HG02571 (cell line): ENCODE measurements at regions not wholly inside any gene's neighbourhood (a gene's known extent, or its start where the extent isn't known, plus 50 kb on each side); places are given as distances from the start of the nearest gene placed in this dataset.

Experiments used
- ATAC-seq: cut with Tn5 transposase; IDR thresholded peaks from one replicate; pipeline ENCODE4 v1.9.1; 2021; ENCODE audit warnings: mild to moderate bottlenecking, moderate library complexity; ENCODE audit not compliant: unreplicated experiment

GRCh38 chr1:228914700-228915099 lies 179.4 kb downstream of the RHOU start:
- ATAC-seq: no peak

DNA sequence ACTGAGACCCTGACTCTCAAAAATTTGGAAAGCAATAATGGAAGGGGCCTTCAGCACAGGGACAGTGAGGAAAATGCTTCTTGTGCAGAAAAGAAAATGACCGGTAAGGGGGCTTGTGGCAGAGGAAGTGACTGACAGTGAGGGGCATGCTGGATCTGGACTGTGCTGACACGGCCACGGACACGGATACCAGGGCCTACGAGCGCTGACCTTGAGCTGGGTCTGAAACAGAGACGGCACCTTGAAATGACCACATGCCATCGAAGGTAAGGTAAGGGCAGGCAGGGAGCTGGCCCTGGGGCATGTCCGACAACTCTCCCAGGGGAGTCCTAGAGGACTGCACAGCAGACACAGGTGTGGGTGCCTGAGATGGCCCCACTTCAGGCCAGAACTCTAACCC lies 182.1 kb downstream of the RHOU start:
- ATAC-seq: no peak

DNA sequence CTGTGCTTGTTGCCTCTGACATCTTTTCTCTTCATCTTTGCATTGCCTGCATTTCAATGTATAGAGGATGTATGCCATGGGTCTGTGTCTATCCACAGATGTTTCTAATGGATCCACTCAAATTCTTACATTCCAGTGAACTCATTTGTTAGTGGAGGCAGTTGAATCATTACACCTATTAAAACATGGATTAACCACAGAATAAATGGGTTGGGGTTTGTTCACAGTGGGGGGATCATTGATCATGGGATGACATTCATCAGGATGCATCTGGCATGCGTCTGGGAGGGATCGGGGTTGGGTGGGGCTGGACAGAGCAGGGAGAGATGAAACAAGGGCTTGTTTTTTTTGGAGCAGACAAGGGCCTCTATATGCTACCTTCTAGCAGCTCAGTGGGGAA lies 182.5 kb downstream of the RHOU start:
- ATAC-seq: no peak

- no peak for ATAC-seq
These were observed 183.1 kb downstream of the RHOU start for GRCh38 chr1:228918335-228918734.

DNA sequence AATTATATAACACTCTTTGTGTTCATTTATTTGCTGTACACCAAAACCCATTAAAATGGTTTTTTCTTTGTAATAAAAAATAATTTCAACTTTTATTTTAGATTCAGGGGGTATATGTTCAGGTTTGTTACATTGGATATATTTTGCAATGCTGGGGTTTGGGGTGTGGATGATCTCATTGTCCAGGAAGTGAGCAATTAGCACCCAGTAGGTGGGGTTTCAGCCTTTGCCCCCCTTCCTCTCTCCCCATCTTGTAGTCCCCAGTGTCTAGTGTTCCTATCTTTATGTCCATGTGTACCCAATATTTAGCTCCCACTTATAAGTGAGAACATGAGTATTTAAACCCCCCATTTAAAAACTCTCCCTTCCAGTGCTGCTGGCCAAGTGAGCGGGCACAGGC lies 184.6 kb downstream of the RHOU start:
- no peak for ATAC-seq

GRCh38 chr1:228920831-228921230 lies 185.6 kb downstream of the RHOU start:
- no peak for ATAC-seq

DNA sequence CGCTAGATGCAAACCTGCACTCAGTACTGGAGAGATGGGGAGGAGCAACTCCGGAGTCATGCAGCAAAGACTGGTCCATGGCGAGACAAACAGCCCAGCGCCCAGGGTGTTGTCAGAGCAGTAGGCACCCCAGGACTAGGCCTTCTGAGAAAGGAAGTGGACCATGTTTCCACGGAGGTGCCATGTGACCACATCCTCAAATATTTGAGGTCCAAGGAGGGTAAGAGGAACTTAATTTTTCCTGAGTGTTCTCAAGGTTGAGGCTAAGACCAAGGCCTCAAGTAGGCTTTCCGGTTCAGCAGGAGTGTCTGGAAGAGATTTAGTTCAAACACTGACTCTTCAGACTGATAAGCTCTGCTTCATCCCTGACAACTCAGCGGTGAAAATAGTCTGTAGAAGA lies 186.2 kb downstream of the RHOU start:
- no peak for ATAC-seq

DNA sequence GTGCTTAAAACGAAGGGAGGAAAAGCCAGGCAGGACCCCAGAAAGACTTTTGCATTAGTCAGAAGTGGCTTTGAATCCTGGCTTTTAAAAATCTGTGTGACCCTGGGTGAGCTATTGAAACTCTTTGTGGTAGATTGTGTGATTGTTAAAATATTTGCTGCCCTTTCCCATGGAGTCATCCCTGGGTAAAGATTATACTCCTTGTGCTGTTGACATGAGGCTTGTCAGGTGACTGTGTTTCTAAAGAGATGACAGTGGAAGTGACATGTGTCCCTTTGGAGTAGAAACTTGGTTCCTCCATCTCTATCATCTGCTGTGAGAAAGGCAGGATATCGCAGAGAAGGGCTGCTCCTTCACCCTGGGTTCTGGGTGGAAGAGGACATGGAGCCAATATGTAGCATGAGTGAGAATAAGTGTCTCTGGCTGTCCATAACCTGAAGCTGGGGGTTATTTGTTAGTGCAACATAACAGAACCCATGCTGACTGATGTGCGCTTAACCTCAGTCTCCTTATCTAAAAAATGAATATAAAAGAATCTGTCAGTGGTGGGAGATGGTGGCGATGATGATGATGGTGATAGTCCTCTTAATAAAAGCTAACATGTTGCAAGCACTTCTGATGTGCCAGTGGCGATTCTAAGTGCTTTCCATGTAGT lies 187.6 kb downstream of the RHOU start:
- no peak for ATAC-seq

DNA sequence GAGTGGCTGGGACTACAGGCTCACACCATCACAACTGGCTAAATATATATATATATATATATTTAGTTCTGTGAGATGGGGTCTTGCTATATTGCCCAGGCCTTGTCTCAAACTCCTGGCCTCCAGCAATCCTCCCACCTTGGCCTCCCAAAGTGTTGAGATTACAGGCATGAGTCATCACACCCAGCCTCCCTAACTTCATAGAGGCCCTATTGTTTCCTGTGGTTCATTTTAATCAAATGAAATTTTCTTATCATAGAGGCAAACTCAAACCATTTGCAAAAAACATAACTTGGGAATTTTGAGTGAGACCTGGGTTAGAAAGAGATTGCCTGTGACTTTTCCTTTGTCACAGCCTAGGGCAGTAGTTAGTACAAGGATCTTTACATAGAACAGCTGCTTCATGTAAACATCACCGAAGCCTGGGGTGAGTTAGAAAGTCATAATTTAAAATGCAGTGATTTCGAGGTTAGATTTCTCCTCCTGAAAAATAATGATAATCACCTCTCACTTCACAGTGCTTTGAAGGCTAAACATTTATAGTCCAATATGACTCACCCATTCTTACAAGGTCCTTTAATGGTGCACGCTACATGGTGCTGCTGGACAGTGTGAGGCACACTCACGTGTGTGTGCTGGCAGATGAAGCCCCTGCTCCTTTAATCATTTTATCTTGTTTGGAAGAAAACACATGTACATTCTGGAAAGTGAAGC lies 188.9 kb downstream of the RHOU start:
- no peak for ATAC-seq

- no peak for ATAC-seq
These were observed 190.4 kb downstream of the RHOU start for GRCh38 chr1:228925691-228926090.

DNA sequence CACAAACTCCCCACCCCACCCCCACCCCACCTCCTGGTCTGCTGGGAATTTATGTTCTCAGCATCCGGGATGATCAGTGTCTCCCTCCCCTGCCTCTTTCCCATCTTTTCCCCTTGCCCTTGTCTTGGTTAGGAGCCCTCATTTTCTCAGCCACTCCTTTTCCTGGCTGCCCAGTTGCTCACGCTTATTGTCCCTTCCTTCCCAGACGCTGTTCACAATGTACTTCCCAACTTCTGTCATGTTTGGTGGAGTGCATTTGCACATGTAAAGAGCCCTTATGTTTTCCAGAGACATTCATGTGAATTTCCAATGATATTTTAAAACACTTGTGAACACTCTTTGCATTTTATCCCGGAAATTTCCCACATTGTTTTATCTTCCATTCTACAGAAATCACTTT lies 192.1 kb downstream of the RHOU start:
- ATAC-seq: no peak

DNA sequence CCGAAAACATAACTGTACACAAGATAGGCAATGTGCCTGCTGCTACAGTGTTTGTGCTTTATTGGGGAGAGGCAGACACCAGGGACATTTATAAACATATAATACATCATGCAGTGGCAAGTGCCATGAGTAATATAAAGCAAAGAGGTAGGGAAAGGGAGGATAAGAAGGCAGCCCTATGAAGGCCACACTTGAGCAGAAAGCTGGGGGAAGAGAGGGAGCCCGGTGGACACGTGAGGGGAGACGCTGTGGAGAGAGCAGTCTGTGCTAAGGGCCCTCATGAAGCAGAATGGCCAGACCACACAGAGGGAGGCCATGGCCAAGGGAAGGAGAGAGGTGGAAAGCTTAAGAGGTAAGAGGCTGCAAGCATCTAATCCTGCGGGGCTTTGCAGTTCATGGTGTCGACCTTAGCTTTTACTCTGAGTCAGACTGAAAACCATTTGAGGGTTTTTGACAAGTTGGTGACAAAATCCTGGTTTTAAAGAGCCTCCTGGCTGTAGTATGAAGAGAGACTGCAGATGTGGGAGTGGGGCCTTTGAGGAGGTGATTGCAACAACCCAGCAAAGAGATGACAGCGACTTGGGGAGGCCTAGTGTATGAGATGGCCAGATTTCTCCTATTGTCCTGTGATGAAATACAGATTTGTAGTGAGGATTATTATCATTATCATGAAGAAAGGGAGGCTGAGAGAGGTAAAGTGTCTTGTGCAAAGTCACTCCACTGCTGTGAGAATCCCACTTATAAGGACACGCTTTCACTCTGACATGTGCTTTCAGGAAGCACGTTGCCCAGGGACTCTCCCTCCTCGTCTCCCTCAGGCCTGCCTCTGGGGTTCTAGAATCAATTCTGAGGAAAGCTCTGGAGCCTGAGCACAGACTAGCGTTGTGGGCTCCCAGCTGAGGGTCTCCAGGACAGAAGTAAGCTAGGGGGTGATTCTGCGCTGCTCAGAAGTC lies 192.9 kb downstream of the RHOU start:
- ATAC-seq: no peak

- no peak for ATAC-seq
These were observed 194.3 kb downstream of the RHOU start for GRCh38 chr1:228929476-228930027.

DNA sequence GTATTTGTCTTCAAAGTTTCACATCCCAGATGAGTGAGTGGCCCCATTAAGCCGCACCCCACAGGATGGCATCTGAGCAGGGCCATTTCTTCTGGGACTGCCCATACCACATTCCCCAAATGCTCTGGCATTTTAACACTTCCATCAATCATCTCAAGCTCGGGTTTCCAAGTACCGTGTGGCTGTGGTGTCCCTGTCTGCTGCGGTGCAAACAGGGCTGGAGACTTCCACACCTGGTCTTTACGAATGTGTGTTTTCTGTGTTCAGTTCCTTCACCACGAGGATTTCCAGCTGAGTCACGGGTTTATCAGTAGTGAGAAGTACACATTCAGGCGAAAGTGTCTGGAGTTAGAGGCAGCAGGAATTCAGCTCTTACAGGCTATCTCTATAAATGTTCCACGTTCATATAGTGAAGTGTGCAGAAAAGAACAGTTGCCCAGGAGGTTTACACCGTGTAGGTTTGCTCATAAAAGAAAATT lies 195.2 kb downstream of the RHOU start:
- ATAC-seq: no peak

DNA sequence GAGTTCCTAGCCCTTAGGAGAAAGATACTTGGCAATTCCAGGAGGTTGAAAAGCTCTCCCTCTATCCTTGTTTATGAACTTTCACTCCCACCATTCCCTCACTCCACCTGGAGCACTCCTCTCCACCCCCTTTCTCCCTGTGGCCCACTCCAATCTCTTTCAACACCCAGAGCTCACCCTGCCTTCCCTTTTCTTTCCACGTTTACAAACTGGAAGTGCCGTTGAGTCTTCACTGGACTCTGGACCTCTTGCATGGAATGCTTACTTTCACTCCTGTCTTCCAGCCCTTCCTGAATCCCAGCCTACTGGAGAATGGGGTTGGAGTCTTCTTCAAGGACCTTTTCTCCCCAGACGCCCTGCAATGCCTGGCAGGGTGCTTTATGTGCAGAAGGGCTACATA lies 198.5 kb downstream of the RHOU start:
- ATAC-seq: no peak

DNA sequence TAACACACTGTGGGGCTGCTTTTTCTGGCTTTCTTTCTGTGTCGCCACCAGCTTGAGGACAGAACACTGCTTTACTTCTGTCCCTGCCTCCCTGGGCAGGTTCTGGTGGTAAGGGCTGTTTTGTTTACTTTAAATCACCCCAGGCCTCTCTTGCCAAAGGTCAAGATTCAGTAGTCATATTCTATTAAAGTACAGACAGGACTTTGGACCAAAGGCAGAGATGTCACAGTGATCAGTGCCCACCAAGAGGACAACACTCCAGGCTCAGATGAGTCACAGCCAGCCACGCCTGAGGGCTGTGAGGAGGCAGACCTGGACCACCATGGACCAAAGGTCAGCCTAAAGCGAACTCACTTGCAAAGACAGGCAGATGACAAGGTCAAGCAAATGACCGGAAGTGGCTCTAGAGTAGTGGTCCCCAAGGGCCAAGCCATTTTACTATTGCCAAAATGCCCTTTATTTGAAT lies 200.0 kb downstream of the RHOU start:
- no peak for ATAC-seq

GRCh38 chr1:228935855-228936727 lies 200.8 kb downstream of the RHOU start:
- no peak for ATAC-seq

DNA sequence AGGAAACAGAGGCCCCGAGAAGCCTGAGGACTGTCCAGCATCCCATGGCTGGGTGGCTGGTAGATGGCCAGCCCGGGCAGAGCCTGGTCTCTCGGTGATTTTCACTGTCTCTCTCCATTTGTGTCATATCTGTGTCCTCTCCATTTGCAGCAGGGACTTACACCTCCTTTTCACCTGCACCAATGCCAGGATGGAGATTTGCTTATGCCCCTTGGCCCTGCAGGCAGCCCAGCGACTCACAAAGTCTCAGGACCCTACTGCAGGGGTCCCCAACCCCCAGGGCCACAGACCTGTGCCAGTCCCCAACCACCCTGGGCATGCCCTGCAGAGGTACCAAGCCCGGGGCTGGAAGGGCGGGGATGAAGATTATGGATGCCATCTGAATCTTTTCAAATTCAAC lies 201.6 kb downstream of the RHOU start:
- ATAC-seq: no peak

DNA sequence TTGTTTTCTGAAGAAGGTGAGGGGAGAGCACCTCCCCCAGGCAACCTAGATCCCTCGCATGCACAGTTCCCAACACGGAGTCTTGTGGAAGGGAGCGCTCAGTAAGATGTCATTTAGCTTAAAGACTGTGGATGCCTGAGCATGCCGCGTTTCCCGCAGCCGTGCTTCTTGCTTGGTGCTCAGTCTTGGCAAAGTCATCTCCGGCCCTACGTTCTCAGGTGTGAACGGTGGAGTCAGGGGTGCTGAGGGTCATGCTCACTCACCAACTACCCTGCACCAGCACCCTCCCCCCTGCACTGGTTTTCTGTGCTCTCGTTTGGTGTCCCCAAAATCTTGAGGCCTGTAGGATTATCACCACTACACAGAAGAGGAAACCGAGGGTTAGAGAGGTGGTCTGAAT lies 202.1 kb downstream of the RHOU start:
- ATAC-seq: no peak

GRCh38 chr1:228937851-228938536 lies 202.7 kb downstream of the RHOU start:
- ATAC-seq: no peak
